ENCODE measurements at regions not wholly inside any gene's neighbourhood (a gene's known extent, or its start where the extent isn't known, plus 50 kb on each side); places are given as distances from the start of the nearest gene placed in this dataset.

DNA sequence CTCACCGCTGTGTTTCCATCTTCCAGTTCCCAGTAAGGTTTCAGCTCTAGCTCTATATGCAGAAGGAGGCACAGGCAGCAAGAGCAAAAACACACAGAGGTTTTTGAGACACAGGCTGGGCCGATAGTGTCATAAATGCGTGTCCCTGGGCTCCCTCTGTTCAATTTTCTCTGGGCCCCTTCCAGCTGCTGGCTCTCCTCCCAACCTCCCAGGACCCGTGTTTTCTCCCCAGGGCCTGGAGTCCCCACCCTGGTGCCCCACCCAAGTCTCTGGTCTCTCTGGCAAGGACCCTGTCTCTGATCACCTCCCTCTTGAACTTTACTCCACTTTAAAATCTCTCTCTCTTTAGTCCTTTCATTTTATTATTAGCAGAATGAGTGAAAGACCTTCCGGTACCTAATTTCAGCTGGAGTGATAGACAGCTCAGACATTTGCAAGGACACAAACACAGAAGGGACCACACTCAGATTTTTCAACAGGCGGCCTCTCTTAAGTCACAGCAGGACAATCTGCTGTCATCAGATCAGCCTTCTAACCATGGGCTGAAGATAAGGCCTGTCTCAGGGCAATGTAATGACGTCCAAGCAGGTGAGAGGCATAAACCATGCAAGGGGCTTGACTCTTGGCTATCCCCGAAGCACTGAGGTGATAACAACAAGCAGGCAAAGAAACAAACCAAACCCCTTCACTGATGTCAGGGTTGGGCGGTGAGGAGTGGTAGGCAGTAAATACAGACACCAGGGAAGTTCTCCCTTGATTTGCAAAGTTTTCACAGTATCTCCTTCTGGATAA lies 190.0 kb upstream of the IRS2 start:
- no peaks in the 10 kb centered on the region for H3K9me3 ChIP-seq (replicated peaks; ENCODE audit: control insufficient read depth, insufficient read depth, low read depth, low read length)
- no peaks in the 10 kb centered on the region for H3K9me1 ChIP-seq (ENCODE audit: control insufficient read depth, insufficient read depth, low read length)
- H3K9ac ChIP-seq (ENCODE audit: insufficient read depth in 1 of 2, low read depth in 2 of 2, low read length in 2 of 2) = no peak overlapping the region
- H3K36me3 ChIP-seq (ENCODE audit: control insufficient read depth, insufficient read depth, low read length) = no peaks in the 10 kb centered on the region
- H2AFZ ChIP-seq (ENCODE audit: low read depth, low read length) = no peak overlapping the region
- no peak overlapping the region for H3K4me3 ChIP-seq
- DNase-seq (ENCODE audit: extremely low read depth in 1 of 4, low spot score in 3 of 4) = no peak
- H4K20me1 ChIP-seq (replicated peaks; ENCODE audit: control insufficient read depth, insufficient read depth, low read length) = no peaks in the 10 kb centered on the region
- H3K79me2 ChIP-seq (ENCODE audit: control insufficient read depth, insufficient read depth, low read length) = no peaks in the 10 kb centered on the region
- BruUV-seq (replicated peaks) = no TSS peak
- ChIA-PET CTCF (ENCODE audit: low intra/inter-chr PET ratio) (no interaction called here), POLR2A (interaction anchor here (1.0 kb wide), 1 partner anchor 8 kb away, joined by 3 read pairs; no protein-coding TSS in a partner anchor)
- ATAC-seq = no peak
- no peak for TF ChIP-seq STAG1 (CRISPR knock-in tag; IDR thresholded peaks at IDR 0.05; ENCODE audit: borderline replicate concordance)
- TF ChIP-seq, protein P1, sequence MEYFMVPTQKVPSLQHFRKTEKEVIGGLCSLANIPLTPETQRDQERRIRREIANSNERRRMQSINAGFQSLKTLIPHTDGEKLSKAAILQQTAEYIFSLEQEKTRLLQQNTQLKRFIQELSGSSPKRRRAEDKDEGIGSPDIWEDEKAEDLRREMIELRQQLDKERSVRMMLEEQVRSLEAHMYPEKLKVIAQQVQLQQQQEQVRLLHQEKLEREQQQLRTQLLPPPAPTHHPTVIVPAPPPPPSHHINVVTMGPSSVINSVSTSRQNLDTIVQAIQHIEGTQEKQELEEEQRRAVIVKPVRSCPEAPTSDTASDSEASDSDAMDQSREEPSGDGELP (CRISPR knock-in tag; IDR thresholded peaks at IDR 0.05; ENCODE audit: borderline replicate concordance) = no peak
- no peak for TF ChIP-seq TGIF2 (CRISPR knock-in tag; IDR thresholded peaks at IDR 0.05)
- TF ChIP-seq CBFB (CRISPR knock-in tag; IDR thresholded peaks at IDR 0.05) = no peak
- no peak for TF ChIP-seq DDX20 (tag; IDR thresholded peaks at IDR 0.05; ENCODE audit: low read depth)
- no peak for TF ChIP-seq ILK (tag; IDR thresholded peaks at IDR 0.05; ENCODE audit: borderline replicate concordance, low read depth)
- TF ChIP-seq MYNN (IDR thresholded peaks at IDR 0.05) = no peak
- TF ChIP-seq MYNN (CRISPR knock-in tag; IDR thresholded peaks at IDR 0.05) = no peak
- TF ChIP-seq CBX8 (IDR thresholded peaks at IDR 0.05; ENCODE audit: borderline replicate concordance, extremely low read depth, low read depth, low read length, poor library complexity, severe bottlenecking) = no peak
- no peak for TF ChIP-seq SNRNP70 (optimal IDR thresholded peaks at IDR 0.05; ENCODE audit: low read depth, low read length)
- no peak for TF ChIP-seq ZNF24 (IDR thresholded peaks at IDR 0.05)
- TF ChIP-seq PML (IDR thresholded peaks at IDR 0.05; ENCODE audit: low read length) = no peak
- TF ChIP-seq LARP7 (IDR thresholded peaks at IDR 0.05) = no peak
- TF ChIP-seq HDAC2 (IDR thresholded peaks at IDR 0.05) = no peak
- TF ChIP-seq SMAD4 (CRISPR knock-in tag; conservative IDR thresholded peaks at IDR 0.05) = no peak
- TF ChIP-seq, protein P2, sequence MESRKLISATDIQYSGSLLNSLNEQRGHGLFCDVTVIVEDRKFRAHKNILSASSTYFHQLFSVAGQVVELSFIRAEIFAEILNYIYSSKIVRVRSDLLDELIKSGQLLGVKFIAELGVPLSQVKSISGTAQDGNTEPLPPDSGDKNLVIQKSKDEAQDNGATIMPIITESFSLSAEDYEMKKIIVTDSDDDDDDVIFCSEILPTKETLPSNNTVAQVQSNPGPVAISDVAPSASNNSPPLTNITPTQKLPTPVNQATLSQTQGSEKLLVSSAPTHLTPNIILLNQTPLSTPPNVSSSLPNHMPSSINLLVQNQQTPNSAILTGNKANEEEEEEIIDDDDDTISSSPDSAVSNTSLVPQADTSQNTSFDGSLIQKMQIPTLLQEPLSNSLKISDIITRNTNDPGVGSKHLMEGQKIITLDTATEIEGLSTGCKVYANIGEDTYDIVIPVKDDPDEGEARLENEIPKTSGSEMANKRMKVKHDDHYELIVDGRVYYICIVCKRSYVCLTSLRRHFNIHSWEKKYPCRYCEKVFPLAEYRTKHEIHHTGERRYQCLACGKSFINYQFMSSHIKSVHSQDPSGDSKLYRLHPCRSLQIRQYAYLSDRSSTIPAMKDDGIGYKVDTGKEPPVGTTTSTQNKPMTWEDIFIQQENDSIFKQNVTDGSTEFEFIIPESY (CRISPR knock-in tag; IDR thresholded peaks at IDR 0.05) = no peak
- TF ChIP-seq BRF1 (IDR thresholded peaks at IDR 0.05; ENCODE audit: borderline replicate concordance, extremely low read depth, insufficient read length) = no peak
- TF ChIP-seq, protein P3, sequence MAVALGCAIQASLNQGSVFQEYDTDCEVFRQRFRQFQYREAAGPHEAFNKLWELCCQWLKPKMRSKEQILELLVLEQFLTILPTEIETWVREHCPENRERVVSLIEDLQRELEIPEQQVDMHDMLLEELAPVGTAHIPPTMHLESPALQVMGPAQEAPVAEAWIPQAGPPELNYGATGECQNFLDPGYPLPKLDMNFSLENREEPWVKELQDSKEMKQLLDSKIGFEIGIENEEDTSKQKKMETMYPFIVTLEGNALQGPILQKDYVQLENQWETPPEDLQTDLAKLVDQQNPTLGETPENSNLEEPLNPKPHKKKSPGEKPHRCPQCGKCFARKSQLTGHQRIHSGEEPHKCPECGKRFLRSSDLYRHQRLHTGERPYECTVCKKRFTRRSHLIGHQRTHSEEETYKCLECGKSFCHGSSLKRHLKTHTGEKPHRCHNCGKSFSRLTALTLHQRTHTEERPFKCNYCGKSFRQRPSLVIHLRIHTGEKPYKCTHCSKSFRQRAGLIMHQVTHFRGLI (CRISPR knock-in tag; IDR thresholded peaks at IDR 0.05) = no peak
- TF ChIP-seq ZC3H11A (IDR thresholded peaks at IDR 0.05; ENCODE audit: low read depth, low read length) = no peak
- no peak for TF ChIP-seq NELFE (IDR thresholded peaks at IDR 0.05; ENCODE audit: insufficient read depth, insufficient read length)
- no peak overlapping the region for H3K4me2 ChIP-seq (ENCODE audit: insufficient read depth, low read length)
- peaks cover 0 to 23% of the 10 kb centered on the region in 2 experiments; a peak in 2 of 5 replicates for H3K27me3 ChIP-seq (ENCODE audit: control insufficient read depth in 2 of 2, insufficient read depth in 2 of 2, low read length in 2 of 2)
- in situ Hi-C loops (cut with MboI) (no loop called here), intact Hi-C loops (cut with micrococcal nuclease) (no loop called here)
- no peak for FAIRE-seq
- H3K27ac ChIP-seq (ENCODE audit: extremely low read depth, low read depth, low read length) = no peak overlapping the region
- no peaks in the 10 kb centered on the region for H3K4me1 ChIP-seq (replicated peaks in 1 of 2; ENCODE audit: control insufficient read depth in 2 of 2, insufficient read depth in 2 of 2, low read length in 2 of 2)
- 0% methylated on average over 7 of the region's 9 CpGs for WGBS (ENCODE audit: insufficient coverage, low coverage, missing lambda C conversion rate)
